Ovary (tissue), 3 donors: ENCODE measurements at regions not wholly inside any gene's neighbourhood (a gene's known extent, or its start where the extent isn't known, plus 50 kb on each side); places are given as distances from the start of the nearest gene placed in this dataset.

Experiments
- POLR2A ChIP-seq: fragments of 450-650 bp; IDR thresholded peaks from one replicate; pipeline ENCODE4 v1.6.1; 2017; ENCODE audit warnings: antibody characterized with exemption, mild to moderate bottlenecking, moderate library complexity
- TF ChIP-seq, protein P1 (sequence below), 3 donors: fragments of 450-650 bp in 2 of 3; fragments of 200-600 bp in 1 of 3; IDR thresholded peaks; one replicate each; pipeline versions ENCODE4 v1.5.1 to v1.8.0; 2016 to 2022; ENCODE audit warnings: antibody characterized with exemption in 3 of 3, mild to moderate bottlenecking in 1 of 3
- donor health status: DM: no; HTN: no; CAD: no.

DNA sequence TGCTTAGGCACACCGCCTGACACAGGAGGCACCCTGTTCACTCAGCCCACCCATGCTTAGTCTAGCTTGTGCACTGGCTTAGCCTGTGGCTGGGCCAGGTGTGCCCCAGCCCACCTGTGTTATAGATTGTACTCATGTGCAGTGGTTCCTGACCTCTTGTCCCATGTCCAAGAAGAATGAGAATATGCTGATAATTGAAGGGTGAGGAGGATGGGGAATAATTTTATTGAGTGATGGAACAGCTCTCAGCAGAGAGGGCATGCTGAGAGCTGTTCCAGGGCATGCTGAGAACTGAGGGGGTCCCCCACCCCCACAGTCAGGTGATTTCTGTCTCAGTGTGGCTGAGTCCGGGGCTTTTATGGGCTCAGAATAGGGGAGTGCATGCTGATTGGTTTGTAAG lies 395.9 kb downstream of the FUT8 start:
- TF ChIP-seq, protein P1, sequence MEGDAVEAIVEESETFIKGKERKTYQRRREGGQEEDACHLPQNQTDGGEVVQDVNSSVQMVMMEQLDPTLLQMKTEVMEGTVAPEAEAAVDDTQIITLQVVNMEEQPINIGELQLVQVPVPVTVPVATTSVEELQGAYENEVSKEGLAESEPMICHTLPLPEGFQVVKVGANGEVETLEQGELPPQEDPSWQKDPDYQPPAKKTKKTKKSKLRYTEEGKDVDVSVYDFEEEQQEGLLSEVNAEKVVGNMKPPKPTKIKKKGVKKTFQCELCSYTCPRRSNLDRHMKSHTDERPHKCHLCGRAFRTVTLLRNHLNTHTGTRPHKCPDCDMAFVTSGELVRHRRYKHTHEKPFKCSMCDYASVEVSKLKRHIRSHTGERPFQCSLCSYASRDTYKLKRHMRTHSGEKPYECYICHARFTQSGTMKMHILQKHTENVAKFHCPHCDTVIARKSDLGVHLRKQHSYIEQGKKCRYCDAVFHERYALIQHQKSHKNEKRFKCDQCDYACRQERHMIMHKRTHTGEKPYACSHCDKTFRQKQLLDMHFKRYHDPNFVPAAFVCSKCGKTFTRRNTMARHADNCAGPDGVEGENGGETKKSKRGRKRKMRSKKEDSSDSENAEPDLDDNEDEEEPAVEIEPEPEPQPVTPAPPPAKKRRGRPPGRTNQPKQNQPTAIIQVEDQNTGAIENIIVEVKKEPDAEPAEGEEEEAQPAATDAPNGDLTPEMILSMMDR (IDR thresholded peaks at IDR 0.05): no peak
- no peak for TF ChIP-seq POLR2A
